SK-N-SH (cell line): ENCODE measurements at regions not wholly inside any gene's neighbourhood (a gene's known extent, or its start where the extent isn't known, plus 50 kb on each side); places are given as distances from the start of the nearest gene placed in this dataset.

Source experiments
- CTCF ChIA-PET: fragments of 300-600, 350-600 bp; formaldehyde crosslinking; extraction: SDS; loops from one replicate; lab custom pipeline; 2021; lab: Yijun Ruan, JAX
- POLR2A ChIA-PET: fragments of 350-600 bp; sonication (Branson Sonifier 250); formaldehyde crosslinking; extraction: SDS; loops from one replicate; lab custom pipeline; 2020; ENCODE audit warnings: antibody characterized with exemption, inconsistent platforms; lab: Yijun Ruan, JAX
- DNase-seq: peaks from one replicate; pipeline ENCODE4 v3.0.0; 2012
- H2AFZ ChIP-seq: fragments of 200-600 bp; sonication (generic); 2 replicates; pipeline ENCODE4 v1.8.1; 2016; ENCODE audit warnings: antibody characterized with exemption, mild to moderate bottlenecking, low read depth
- H3F3A ChIP-seq: fragments of 200-600 bp; sonication (generic); replicated peaks from 2 replicates; pipeline ENCODE3; 2016; ENCODE audit warnings: antibody characterized with exemption, mild to moderate bottlenecking; ENCODE audit not compliant: insufficient read depth
- H3K27ac ChIP-seq, 2 experiments: fragments of 200-500 bp in 1 of 2; fragments of 200-600 bp in 1 of 2; sonication (Bioruptor generic) in 1 of 2; sonication (generic), shearing (Covaris generic) in 1 of 2; 2 replicates each; pipeline versions ENCODE4 v1.5.1 to v1.6.1; 2014 to 2016; ENCODE audit warnings: low read depth in 2 of 2, inconsistent platforms in 1 of 2, low read length in 1 of 2, mild to moderate bottlenecking in 1 of 2, mixed read lengths in 1 of 2
- H3K27me3 ChIP-seq: fragments of 200-600 bp; sonication (generic), shearing (Covaris generic); 2 replicates; pipeline ENCODE4 v1.6.1; 2016; ENCODE audit warnings: mixed run types; ENCODE audit not compliant: insufficient read depth
- H3K36me3 ChIP-seq, 2 experiments: fragments of 200-500 bp in 1 of 2; fragments of 200-600 bp in 1 of 2; sonication (Bioruptor generic) in 1 of 2; sonication (generic) in 1 of 2; replicated peaks in 1 of 2; 2 replicates each; pipeline versions ENCODE3 to v1.5.1; 2014 to 2016; ENCODE audit warnings: low read length in 1 of 2, mild to moderate bottlenecking in 1 of 2; ENCODE audit not compliant: insufficient read depth in 2 of 2, control insufficient read depth in 1 of 2
- H3K4me1 ChIP-seq, 2 experiments: fragments of 200-500 bp in 1 of 2; fragments of 200-600 bp in 1 of 2; sonication (Bioruptor generic) in 1 of 2; sonication (generic), shearing (Covaris generic) in 1 of 2; 2 replicates each; pipeline versions ENCODE4 v1.5.1 to v1.6.1; 2014 to 2016; ENCODE audit warnings: low read depth in 1 of 2, low read length in 1 of 2, mixed run types in 1 of 2; ENCODE audit not compliant: insufficient read depth in 2 of 2, control insufficient read depth in 1 of 2
- H3K4me2 ChIP-seq: fragments of 200-600 bp; sonication (generic), shearing (Covaris generic); 2 replicates; pipeline ENCODE4 v1.6.1; 2017; ENCODE audit warnings: mixed run types
- H3K4me3 ChIP-seq, 2 experiments: fragments of 200-500 bp in 1 of 2; fragments of 200-600 bp in 1 of 2; sonication (Bioruptor generic) in 1 of 2; sonication (generic), shearing (Covaris generic) in 1 of 2; 2 replicates each; pipeline versions ENCODE4 v1.5.1 to v1.8.1; 2014 to 2016; ENCODE audit warnings: low read depth in 2 of 2, inconsistent platforms in 1 of 2, low read length in 1 of 2, mild to moderate bottlenecking in 1 of 2, mixed read lengths in 1 of 2, moderate library complexity in 1 of 2
- H3K79me2 ChIP-seq: fragments of 200-600 bp; sonication (generic); 2 replicates; pipeline ENCODE4 v1.8.1; 2017; ENCODE audit warnings: mild to moderate bottlenecking; ENCODE audit not compliant: insufficient read depth
- H3K9ac ChIP-seq: fragments of 200-600 bp; sonication (generic); 2 replicates; pipeline ENCODE4 v1.6.1; 2017; ENCODE audit warnings: mixed run types
- H3K9me2 ChIP-seq: fragments of 200-600 bp; sonication (generic); 2 replicates; pipeline ENCODE4 v1.6.1; 2017; ENCODE audit warnings: mixed run types
- H3K9me3 ChIP-seq: fragments of 200-600 bp; sonication (generic); 2 replicates; pipeline ENCODE4 v1.6.1; 2017; ENCODE audit warnings: mixed run types, mild to moderate bottlenecking, moderate library complexity
- H4K20me1 ChIP-seq: fragments of 200-600 bp; sonication (generic); 2 replicates; pipeline ENCODE4 v1.6.1; 2017; ENCODE audit warnings: mild to moderate bottlenecking, mixed run types; ENCODE audit not compliant: insufficient read depth
- CHD2 ChIP-seq: fragments of 150-350 bp; IDR thresholded peaks from 2 replicates; pipeline ENCODE4 v1.6.1; 2018; ENCODE audit warnings: low read length; ENCODE audit not compliant: partially characterized antibody
- ELF1 ChIP-seq: IDR thresholded peaks from 2 replicates; pipeline ENCODE4 v1.4.0; 2012
- EP300 ChIP-seq, 2 experiments: IDR thresholded peaks; 2 replicates each; pipeline versions ENCODE4 v1.4.0 to v1.6.1; 2012; ENCODE audit warnings: borderline replicate concordance in 1 of 2, low read depth in 1 of 2, low read length in 1 of 2
- GATA2 ChIP-seq: sonication (generic); formaldehyde crosslinking; IDR thresholded peaks from 2 replicates; pipeline ENCODE4 v1.5.0; 2020; ENCODE audit warnings: mild to moderate bottlenecking, missing genetic modification reagents
- MEF2A ChIP-seq: IDR thresholded peaks from 2 replicates; pipeline ENCODE4 v1.4.0; 2012; ENCODE audit warnings: low read depth, borderline replicate concordance
- MXI1 ChIP-seq: IDR thresholded peaks from 2 replicates; pipeline ENCODE4 v1.6.1; 2012; ENCODE audit warnings: mild to moderate bottlenecking, low read depth, low read length, improper control_type of control experiment
- PBX3 ChIP-seq: IDR thresholded peaks from 2 replicates; pipeline ENCODE4; 2012
- POLR2AphosphoS5 ChIP-seq: IDR thresholded peaks from 2 replicates; pipeline ENCODE4 v1.6.1; 2012; ENCODE audit warnings: low read depth, low read length
- RAD21 ChIP-seq: IDR thresholded peaks from 2 replicates; pipeline ENCODE4 v1.6.1; 2012; ENCODE audit warnings: mild to moderate bottlenecking, low read length
- RFX5 ChIP-seq: IDR thresholded peaks from 2 replicates; pipeline ENCODE4 v1.6.1; 2012; ENCODE audit warnings: mild to moderate bottlenecking, improper control_type of control experiment, low read length
- SIN3A ChIP-seq: IDR thresholded peaks from 2 replicates; pipeline ENCODE4 v1.6.1; 2012; ENCODE audit warnings: low read depth, mild to moderate bottlenecking, low read length, moderate library complexity, borderline replicate concordance
- TAF1 ChIP-seq: IDR thresholded peaks from 2 replicates; pipeline ENCODE4 v1.6.1; 2012; ENCODE audit warnings: low read depth, mild to moderate bottlenecking, low read length, moderate library complexity, borderline replicate concordance
- TCF12 ChIP-seq: IDR thresholded peaks from 2 replicates; pipeline ENCODE4 v1.4.0; 2012
- USF1 ChIP-seq: IDR thresholded peaks from 2 replicates; pipeline ENCODE4 v1.4.0; 2012; ENCODE audit warnings: low read depth, borderline replicate concordance
- YY1 ChIP-seq: IDR thresholded peaks from 2 replicates; pipeline ENCODE4 v1.4.0; 2012; ENCODE audit warnings: low read depth, mild to moderate bottlenecking
- WGBS: methylation state at CpG from one replicate; pipeline ENCODE4 v1.1.6; 2017; ENCODE audit warnings: low lambda C conversion rate; 5-methylcytosine and 5-hydroxymethylcytosine counted together

GRCh38 chr11:55481416-55481815 lies 72.9 kb upstream of the OR4C15 start:
- no peaks in the 10 kb centered on the region for H3K9me2 ChIP-seq
- H3K4me2 ChIP-seq, result no peak overlapping the region
- H3K4me1 ChIP-seq, result no peaks in the 10 kb centered on the region
- ChIA-PET POLR2A (no interaction called here), CTCF (no interaction called here)
- 0% methylated on average over 1 of the region's 1 CpG for WGBS
- no peak overlapping the region for H2AFZ ChIP-seq
- no peaks in the 10 kb centered on the region for H3F3A ChIP-seq
- no peaks in the 10 kb centered on the region for H3K36me3 ChIP-seq
- no peak overlapping the region for H3K27ac ChIP-seq
- no peak overlapping the region for H3K4me3 ChIP-seq
- no peak for DNase-seq
- no peaks in the 10 kb centered on the region for H3K79me2 ChIP-seq
- H3K9me3 ChIP-seq, result no peaks in the 10 kb centered on the region
- no peaks in the 10 kb centered on the region for H3K27me3 ChIP-seq
- no peaks in the 10 kb centered on the region for H4K20me1 ChIP-seq
- no peak overlapping the region for H3K9ac ChIP-seq
- TF ChIP-seq SIN3A (no peak), ELF1 (no peak), MXI1 (no peak), GATA2 (CRISPR knock-in tag) (no peak), TAF1 (no peak), CHD2 (no peak), RAD21 (no peak), YY1 (no peak), EP300 (IDR thresholded peaks at IDR 0.05; ENCODE audit: borderline replicate concordance in 1 of 2, low read depth in 1 of 2, low read length in 1 of 2) (no peak), PBX3 (no peak)

- H3K9ac ChIP-seq, result no peak overlapping the region
- 0% methylated on average over 3 of the region's 5 CpGs for WGBS
- CTCF ChIA-PET, result no interaction called here
- H3K9me2 ChIP-seq, result no peaks in the 10 kb centered on the region
- H3K79me2 ChIP-seq, result no peaks in the 10 kb centered on the region
- H3K27me3 ChIP-seq, result no peaks in the 10 kb centered on the region
- H3K4me2 ChIP-seq, result no peak overlapping the region
- POLR2A ChIA-PET, result no interaction called here
- H4K20me1 ChIP-seq, result no peaks in the 10 kb centered on the region
- no peak for TF ChIP-seq RFX5
- TF ChIP-seq MEF2A, result no peak
- TF ChIP-seq, all 33 proteins: peak for 0
- H3K4me3 ChIP-seq, result no peak overlapping the region; a peak in 1 of 4 replicates
- no peak overlapping the region for H2AFZ ChIP-seq
- DNase-seq, result no peak
- no peaks in the 10 kb centered on the region for H3K9me3 ChIP-seq
- no peaks in the 10 kb centered on the region for H3F3A ChIP-seq
- no peaks in the 10 kb centered on the region for H3K36me3 ChIP-seq
- H3K27ac ChIP-seq, result no peak overlapping the region
- H3K4me1 ChIP-seq, result no peaks in the 10 kb centered on the region
These were observed 57.2 kb upstream of the OR4C15 start for GRCh38 chr11:55497068-55497467.

- Histone ChIP-seq H3K9me2 (no peaks in the 10 kb centered on the region), H4K20me1 (no peaks in the 10 kb centered on the region), H3K27me3 (no peaks in the 10 kb centered on the region), H3F3A (no peaks in the 10 kb centered on the region), H3K9me3 (no peaks in the 10 kb centered on the region), H3K9ac (no peak overlapping the region), H3K4me3 (no peak overlapping the region), H3K27ac (no peak overlapping the region), H3K79me2 (no peaks in the 10 kb centered on the region), H3K36me3 (no peaks in the 10 kb centered on the region), H3K4me1 (no peaks in the 10 kb centered on the region), H3K4me2 (no peak overlapping the region), H2AFZ (no peak overlapping the region)
- DNase-seq, result no peak
- TF ChIP-seq POLR2AphosphoS5 (no peak), USF1 (no peak), MXI1 (no peak), EP300 (IDR thresholded peaks at IDR 0.05; ENCODE audit: borderline replicate concordance in 1 of 2, low read depth in 1 of 2, low read length in 1 of 2) (no peak), SIN3A (no peak), TCF12 (no peak)
- ChIA-PET POLR2A (no interaction called here), CTCF (no interaction called here)
- 8% methylated on average over 14 of the region's 15 CpGs for WGBS
These were observed 53.3 kb upstream of the OR4C15 start for GRCh38 chr11:55501014-55501413.
